HEK293 (cell line): ENCODE measurements at regions not wholly inside any gene's neighbourhood (a gene's known extent, or its start where the extent isn't known, plus 50 kb on each side); places are given as distances from the start of the nearest gene placed in this dataset.

Source experiments
- CTCF ChIA-PET: fragments of 350-600 bp; formaldehyde crosslinking; extraction: SDS; loops from one replicate; lab custom pipeline; 2021; ENCODE audit warnings: antibody characterized with exemption; lab: Yijun Ruan, JAX
- POLR2A ChIA-PET: fragments of 300-600 bp; formaldehyde crosslinking; extraction: SDS; loops from one replicate; lab custom pipeline; 2020; ENCODE audit warnings: antibody characterized with exemption, inconsistent platforms; lab: Yijun Ruan, JAX
- H3K27ac ChIP-seq: fragments of 200-500 bp; sonication (Bioruptor generic); 2 replicates; pipeline ENCODE4 v1.5.1; 2014; ENCODE audit warnings: low read depth, low read length, control low read depth, inconsistent platforms; ENCODE audit errors: extremely low read depth
- H3K36me3 ChIP-seq, 2 experiments: fragments of 200-500 bp in 1 of 2; sonication (Bioruptor generic) in 1 of 2; 1 replicate in 1 of 2; 2 replicates in 1 of 2; pipeline ENCODE4 v1.5.1; 2014 to 2017; ENCODE audit warnings: inconsistent platforms in 2 of 2, low read length in 2 of 2; ENCODE audit not compliant: control insufficient read depth in 2 of 2, insufficient read depth in 1 of 2
- H3K4me1 ChIP-seq: fragments of 200-500 bp; sonication (Bioruptor generic); 2 replicates; pipeline ENCODE4 v1.5.1; 2014; ENCODE audit warnings: mild to moderate bottlenecking, low read length, inconsistent platforms; ENCODE audit not compliant: control insufficient read depth, insufficient read depth
- H3K4me3 ChIP-seq: 2 replicates; pipeline ENCODE4 v1.5.1; 2011; ENCODE audit warnings: low read depth, mild to moderate bottlenecking, control low read depth, low read length, moderate library complexity
- H3K9me3 ChIP-seq: fragments of 200-500 bp; sonication (Bioruptor generic); 2 replicates; pipeline ENCODE4 v1.5.1; 2014; ENCODE audit warnings: low read depth, low read length, inconsistent platforms; ENCODE audit not compliant: control insufficient read depth, insufficient read depth
- GLIS2 ChIP-seq: fragments of 450-650 bp; formaldehyde crosslinking; IDR thresholded peaks from 2 replicates; pipeline ENCODE4 v1.5.1; 2016; ENCODE audit warnings: missing biosample characterization, missing genetic modification characterization
- KLF10 ChIP-seq: fragments of 450-650 bp; IDR thresholded peaks from 2 replicates; pipeline ENCODE4 v1.5.1; 2018; ENCODE audit warnings: missing biosample characterization, mild to moderate bottlenecking, missing genetic modification characterization
- KLF9 ChIP-seq: fragments of 450-650 bp; formaldehyde crosslinking; IDR thresholded peaks from 2 replicates; pipeline ENCODE4 v1.5.1; 2016; ENCODE audit warnings: missing biosample characterization, missing genetic modification characterization, low read depth
- TRIM28 ChIP-seq: IDR thresholded peaks from 2 replicates; pipeline ENCODE4 v1.6.1; 2011; ENCODE audit warnings: low read length, control low read depth, borderline replicate concordance
- WT1 ChIP-seq: fragments of 450-650 bp; formaldehyde crosslinking; IDR thresholded peaks from 2 replicates; pipeline ENCODE4 v1.5.1; 2016; ENCODE audit warnings: missing biosample characterization, missing genetic modification characterization
- ZBTB11 ChIP-seq: fragments of 450-650 bp; formaldehyde crosslinking; conservative IDR thresholded peaks from 2 replicates; pipeline ENCODE4 v1.5.1; 2016; ENCODE audit warnings: low read depth, missing biosample characterization, missing genetic modification characterization
- ZFP41 ChIP-seq: fragments of 450-650 bp; formaldehyde crosslinking; IDR thresholded peaks from 2 replicates; pipeline ENCODE4 v1.5.1; 2016; ENCODE audit warnings: missing biosample characterization, missing genetic modification characterization, borderline replicate concordance
- ZIC2 ChIP-seq: fragments of 450-650 bp; formaldehyde crosslinking; IDR thresholded peaks from 2 replicates; pipeline ENCODE4 v1.5.1; 2016; ENCODE audit warnings: missing biosample characterization, missing genetic modification characterization
- ZNF132 ChIP-seq: fragments of 450-650 bp; formaldehyde crosslinking; IDR thresholded peaks from 2 replicates; pipeline ENCODE4 v1.5.1; 2017; ENCODE audit warnings: missing biosample characterization, missing genetic modification characterization, borderline replicate concordance
- ZNF155 ChIP-seq: fragments of 450-650 bp; formaldehyde crosslinking; IDR thresholded peaks from 2 replicates; pipeline ENCODE4 v1.5.1; 2016; ENCODE audit warnings: missing biosample characterization, missing genetic modification characterization
- ZNF211 ChIP-seq: fragments of 450-650 bp; formaldehyde crosslinking; IDR thresholded peaks from 2 replicates; pipeline ENCODE4 v1.5.1; 2016; ENCODE audit warnings: low read depth, missing biosample characterization, missing genetic modification characterization
- ZNF221 ChIP-seq: fragments of 450-650 bp; formaldehyde crosslinking; IDR thresholded peaks from 2 replicates; pipeline ENCODE4 v1.5.1; 2017; ENCODE audit warnings: missing biosample characterization, missing genetic modification characterization, borderline replicate concordance
- ZNF23 ChIP-seq: fragments of 450-650 bp; formaldehyde crosslinking; IDR thresholded peaks from 2 replicates; pipeline ENCODE4 v1.5.1; 2016; ENCODE audit warnings: missing biosample characterization, missing genetic modification characterization, borderline replicate concordance
- ZNF24 ChIP-seq: fragments of 450-650 bp; formaldehyde crosslinking; IDR thresholded peaks from 2 replicates; pipeline ENCODE4 v1.5.1; 2016; ENCODE audit warnings: missing biosample characterization, missing genetic modification characterization
- ZNF280D ChIP-seq: fragments of 450-650 bp; formaldehyde crosslinking; IDR thresholded peaks from 2 replicates; pipeline ENCODE4 v1.5.1; 2016; ENCODE audit warnings: missing biosample characterization, missing genetic modification characterization
- ZNF350 ChIP-seq: fragments of 450-650 bp; formaldehyde crosslinking; IDR thresholded peaks from 2 replicates; pipeline ENCODE4 v1.5.0; 2017; ENCODE audit warnings: missing biosample characterization, mild to moderate bottlenecking, missing genetic modification characterization
- ZNF510 ChIP-seq: fragments of 450-650 bp; formaldehyde crosslinking; IDR thresholded peaks from 2 replicates; pipeline ENCODE4 v1.5.1; 2018; ENCODE audit warnings: mild to moderate bottlenecking, missing genetic modification characterization, missing biosample characterization; ENCODE audit not compliant: insufficient replicate concordance
- ZNF571 ChIP-seq: fragments of 450-650 bp; formaldehyde crosslinking; IDR thresholded peaks from 2 replicates; pipeline ENCODE4 v1.5.0; 2017; ENCODE audit warnings: missing biosample characterization, missing genetic modification characterization
- ZNF610 ChIP-seq: fragments of 450-650 bp; formaldehyde crosslinking; IDR thresholded peaks from 2 replicates; pipeline ENCODE4 v1.5.1; 2016; ENCODE audit warnings: missing biosample characterization, missing genetic modification characterization, borderline replicate concordance
- ZNF670 ChIP-seq: fragments of 450-650 bp; formaldehyde crosslinking; IDR thresholded peaks from 2 replicates; pipeline ENCODE4 v1.5.1; 2016; ENCODE audit warnings: missing biosample characterization, missing genetic modification characterization, low read depth
- ZNF747 ChIP-seq: fragments of 450-650 bp; formaldehyde crosslinking; IDR thresholded peaks from 2 replicates; pipeline ENCODE4 v1.5.1; 2016; ENCODE audit warnings: missing biosample characterization, missing genetic modification characterization
- ZNF768 ChIP-seq: fragments of 450-650 bp; formaldehyde crosslinking; IDR thresholded peaks from 2 replicates; pipeline ENCODE4 v1.5.1; 2018; ENCODE audit warnings: missing biosample characterization, mild to moderate bottlenecking, missing genetic modification characterization
- ZNF777 ChIP-seq: fragments of 450-650 bp; formaldehyde crosslinking; IDR thresholded peaks from 2 replicates; pipeline ENCODE4 v1.5.1; 2017; ENCODE audit warnings: missing biosample characterization, missing genetic modification characterization, borderline replicate concordance
- ZNF830 ChIP-seq: fragments of 450-650 bp; IDR thresholded peaks from 2 replicates; pipeline ENCODE4 v1.5.0; 2018; ENCODE audit warnings: missing biosample characterization, missing genetic modification characterization, low read depth, mild to moderate bottlenecking, moderate library complexity
- ZNF837 ChIP-seq: fragments of 450-650 bp; formaldehyde crosslinking; IDR thresholded peaks from 2 replicates; pipeline ENCODE4 v1.5.1; 2016; ENCODE audit warnings: missing biosample characterization, missing genetic modification characterization
- ZSCAN30 ChIP-seq: fragments of 450-650 bp; IDR thresholded peaks from 2 replicates; pipeline ENCODE4 v1.5.1; 2018; ENCODE audit warnings: missing biosample characterization, mild to moderate bottlenecking, missing genetic modification characterization, moderate library complexity
- TF ChIP-seq, protein P1 (sequence below): fragments of 450-650 bp; formaldehyde crosslinking; IDR thresholded peaks from 2 replicates; pipeline ENCODE4 v1.5.1; 2017; ENCODE audit warnings: missing biosample characterization, mild to moderate bottlenecking, missing genetic modification characterization, moderate library complexity
- TF ChIP-seq, protein P2 (sequence below): fragments of 450-650 bp; formaldehyde crosslinking; IDR thresholded peaks from 2 replicates; pipeline ENCODE4 v1.5.1; 2016; ENCODE audit warnings: missing biosample characterization, missing genetic modification characterization

- ChIA-PET POLR2A (no interaction called here), CTCF (no interaction called here)
Measured at GRCh38 chr10:55183993-55184392, 383.0 kb upstream of the PCDH15 start.

DNA sequence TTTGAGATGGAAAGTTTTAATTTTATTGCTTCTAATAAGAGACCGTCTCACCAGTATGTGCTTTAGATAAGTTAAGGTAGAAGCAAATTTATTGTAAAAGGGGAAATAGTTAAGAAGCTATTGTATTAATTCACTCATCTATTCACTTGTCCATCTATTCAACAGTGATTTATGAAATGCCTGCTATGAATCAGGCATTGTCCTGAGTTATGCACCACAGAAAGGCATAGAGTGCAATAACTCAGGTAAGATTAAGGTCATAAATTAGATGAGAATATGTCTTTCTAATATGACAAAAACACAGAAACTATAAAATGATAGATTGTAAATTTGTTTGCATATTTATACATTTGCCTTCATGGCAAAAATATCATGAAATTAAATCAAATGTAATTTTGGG lies 379.3 kb upstream of the PCDH15 start:
- Histone ChIP-seq H3K36me3 (no peaks in the 10 kb centered on the region), H3K4me1 (no peaks in the 10 kb centered on the region), H3K9me3 (no peaks in the 10 kb centered on the region), H3K4me3 (no peak overlapping the region), H3K27ac (no peak overlapping the region)
- POLR2A ChIA-PET: no interaction called here
- CTCF ChIA-PET: no interaction called here
- TF ChIP-seq ZNF23 (tag by site-specific recombination) (no peak), ZIC2 (no peak), ZNF747 (tag by site-specific recombination) (no peak), WT1 (no peak), ZSCAN30 (no peak), ZNF830 (tag by site-specific recombination) (no peak), ZNF610 (tag by site-specific recombination) (no peak), ZNF837 (tag by site-specific recombination) (no peak), GLIS2 (tag by site-specific recombination) (no peak), KLF9 (tag by site-specific recombination) (no peak)
- TF ChIP-seq, protein P1, sequence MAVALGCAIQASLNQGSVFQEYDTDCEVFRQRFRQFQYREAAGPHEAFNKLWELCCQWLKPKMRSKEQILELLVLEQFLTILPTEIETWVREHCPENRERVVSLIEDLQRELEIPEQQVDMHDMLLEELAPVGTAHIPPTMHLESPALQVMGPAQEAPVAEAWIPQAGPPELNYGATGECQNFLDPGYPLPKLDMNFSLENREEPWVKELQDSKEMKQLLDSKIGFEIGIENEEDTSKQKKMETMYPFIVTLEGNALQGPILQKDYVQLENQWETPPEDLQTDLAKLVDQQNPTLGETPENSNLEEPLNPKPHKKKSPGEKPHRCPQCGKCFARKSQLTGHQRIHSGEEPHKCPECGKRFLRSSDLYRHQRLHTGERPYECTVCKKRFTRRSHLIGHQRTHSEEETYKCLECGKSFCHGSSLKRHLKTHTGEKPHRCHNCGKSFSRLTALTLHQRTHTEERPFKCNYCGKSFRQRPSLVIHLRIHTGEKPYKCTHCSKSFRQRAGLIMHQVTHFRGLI (tag by site-specific recombination): no peak

More at GRCh38 chr10:55183993-55184392, 383.0 kb upstream of the PCDH15 start:
- no peaks in the 10 kb centered on the region for H3K9me3 ChIP-seq
- H3K4me3 ChIP-seq: no peak overlapping the region
- TF ChIP-seq ZNF670 (tag by site-specific recombination) (no peak), ZBTB11 (tag by site-specific recombination) (no peak), ZNF510 (tag by site-specific recombination) (no peak), ZFP41 (tag by site-specific recombination) (no peak), ZNF768 (tag by site-specific recombination) (no peak), ZNF350 (tag by site-specific recombination) (no peak), ZNF571 (no peak), ZNF155 (no peak), ZNF221 (tag by site-specific recombination) (no peak), ZNF24 (no peak), ZNF777 (tag by site-specific recombination) (no peak), ZNF211 (tag by site-specific recombination) (no peak), KLF10 (tag by site-specific recombination) (no peak), TRIM28 (no peak), ZNF610 (tag by site-specific recombination) (no peak), ZNF132 (tag by site-specific recombination) (no peak), ZNF280D (tag by site-specific recombination) (no peak)
- TF ChIP-seq, protein P2, sequence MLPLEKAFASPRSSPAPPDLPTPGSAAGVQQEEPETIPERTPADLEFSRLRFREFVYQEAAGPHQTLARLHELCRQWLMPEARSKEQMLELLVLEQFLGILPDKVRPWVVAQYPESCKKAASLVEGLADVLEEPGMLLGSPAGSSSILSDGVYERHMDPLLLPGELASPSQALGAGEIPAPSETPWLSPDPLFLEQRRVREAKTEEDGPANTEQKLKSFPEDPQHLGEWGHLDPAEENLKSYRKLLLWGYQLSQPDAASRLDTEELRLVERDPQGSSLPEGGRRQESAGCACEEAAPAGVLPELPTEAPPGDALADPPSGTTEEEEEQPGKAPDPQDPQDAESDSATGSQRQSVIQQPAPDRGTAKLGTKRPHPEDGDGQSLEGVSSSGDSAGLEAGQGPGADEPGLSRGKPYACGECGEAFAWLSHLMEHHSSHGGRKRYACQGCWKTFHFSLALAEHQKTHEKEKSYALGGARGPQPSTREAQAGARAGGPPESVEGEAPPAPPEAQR: no peak
- TF ChIP-seq, all 188 proteins: peak for 0
- Histone ChIP-seq H3K27ac (no peak overlapping the region), H3K4me1 (no peaks in the 10 kb centered on the region), H3K36me3 (no peaks in the 10 kb centered on the region)
